Stimulated activated CD4-positive, alpha-beta T cell treated with anti-CD3 and anti-CD28 coated beads, Interleukin-1b, Interleukin-23, amount 100 ng/mL, for 4 hours (primary cell): ENCODE measurements at regions not wholly inside any gene's neighbourhood (a gene's known extent, or its start where the extent isn't known, plus 50 kb on each side); places are given as distances from the start of the nearest gene placed in this dataset.
"Not testable (repeated sequence)": the region's sequence is repeated elsewhere in the genome, so short reads cannot be mapped to it uniquely, and the experiment has no call there.

Source experiments
- DNase-seq, 2 donors: peaks; one replicate each; pipeline ENCODE4 v3.0.0-alpha.2; 2020; ENCODE audit warnings: low read depth in 2 of 2

- DNase-seq: no peak
Observed at GRCh38 chr2:14422426-14422825, 210.1 kb upstream of the LRATD1 start.

GRCh38 chr2:14423145-14423906 is 209.2 kb upstream of the LRATD1 start:
- no peak for DNase-seq

GRCh38 chr2:14424478-14425390 is 207.8 kb upstream of the LRATD1 start:
- DNase-seq: no peak

GRCh38 chr2:14425869-14426268 is 206.6 kb upstream of the LRATD1 start:
- DNase-seq: no peak

- no peak for DNase-seq
Observed at GRCh38 chr2:14428056-14428455, 204.5 kb upstream of the LRATD1 start.

- no peak for DNase-seq
Observed at GRCh38 chr2:14433946-14434495, 198.5 kb upstream of the LRATD1 start.

- no peak for DNase-seq
Observed at GRCh38 chr2:14445670-14446069, 186.8 kb upstream of the LRATD1 start.

- no peak for DNase-seq
Observed at GRCh38 chr2:14448340-14448739, 184.2 kb upstream of the LRATD1 start.

- DNase-seq: no peak
Observed at GRCh38 chr2:14451312-14451711, 181.2 kb upstream of the LRATD1 start.

- no peak for DNase-seq
Observed at GRCh38 chr2:14454202-14454601, 178.3 kb upstream of the LRATD1 start.

GRCh38 chr2:14459786-14460325 is 172.7 kb upstream of the LRATD1 start:
- DNase-seq: no peak

GRCh38 chr2:14475994-14476393 is 156.5 kb upstream of the LRATD1 start:
- DNase-seq: no peak

GRCh38 chr2:14479486-14479885 is 153.0 kb upstream of the LRATD1 start:
- DNase-seq: no peak

GRCh38 chr2:14480120-14480519 is 152.4 kb upstream of the LRATD1 start:
- DNase-seq: no peak

- DNase-seq: no peak
Observed at GRCh38 chr2:14480906-14481305, 151.6 kb upstream of the LRATD1 start.

GRCh38 chr2:14492920-14493503 is 139.5 kb upstream of the LRATD1 start:
- no peak for DNase-seq

- no peak for DNase-seq
Observed at GRCh38 chr2:14494759-14495158, 137.8 kb upstream of the LRATD1 start.

- DNase-seq: no peak
Observed at GRCh38 chr2:14501061-14501460, 131.5 kb upstream of the LRATD1 start.

- not testable (repeated sequence) for DNase-seq
Observed at GRCh38 chr2:14506955-14507354, 125.6 kb upstream of the LRATD1 start.

- no peak for DNase-seq
Observed at GRCh38 chr2:14511541-14511940, 121.0 kb upstream of the LRATD1 start.

GRCh38 chr2:14513903-14514302 is 118.6 kb upstream of the LRATD1 start:
- no peak for DNase-seq

GRCh38 chr2:14516844-14517243 is 115.7 kb upstream of the LRATD1 start:
- no peak for DNase-seq
